ENCODE measurements at regions not wholly inside any gene's neighbourhood (a gene's known extent, or its start where the extent isn't known, plus 50 kb on each side); places are given as distances from the start of the nearest gene placed in this dataset.

- TF ChIP-seq CTCF (IDR thresholded peaks at IDR 0.05) (no peak), POLR2A (IDR thresholded peaks at IDR 0.05; ENCODE audit: low read length) (no peak), MAX (IDR thresholded peaks at IDR 0.05) (no peak), MYC (IDR thresholded peaks at IDR 0.05; ENCODE audit: borderline replicate concordance, low read length) (no peak), BHLHE40 (IDR thresholded peaks at IDR 0.05; ENCODE audit: low read depth, low read length) (no peak), REST (IDR thresholded peaks at IDR 0.05) (no peak), CBX2 (IDR thresholded peaks at IDR 0.05; ENCODE audit: borderline replicate concordance, low read depth) (no peak), RFX5 (IDR thresholded peaks at IDR 0.05) (no peak), USF2 (IDR thresholded peaks at IDR 0.05) (no peak), SMC3 (IDR thresholded peaks at IDR 0.05) (no peak), RAD21 (conservative IDR thresholded peaks at IDR 0.05 in 1 of 2, IDR thresholded peaks at IDR 0.05 in 1 of 2) (no peak)
Observed at GRCh38 chr3:163327086-163327485, 1751.2 kb downstream of the SI start.

Measured in A549 (cell line).